ENCODE measurements at regions not wholly inside any gene's neighbourhood (a gene's known extent, or its start where the extent isn't known, plus 50 kb on each side); places are given as distances from the start of the nearest gene placed in this dataset.

- Histone ChIP-seq H3K4me3 (no peak overlapping the region), H3K27me3 (no peaks in the 10 kb centered on the region), H3K9me3 (peaks cover 0 to 3% (median 0%) of the 10 kb centered on the region in 4 donors), H3K4me1 (no peaks in the 10 kb centered on the region), H3K27ac (no peak overlapping the region), H3K36me3 (no peaks in the 10 kb centered on the region)
- no peak for DNase-seq
- WGBS, 2 donors = 80 to 82% methylated on average over 10 of the region's 10 CpGs
- TF ChIP-seq POLR2AphosphoS5 (IDR thresholded peaks at IDR 0.05) = no peak
- no peak for TF ChIP-seq CTCF (IDR thresholded peaks at IDR 0.05)
- no peak for TF ChIP-seq EP300 (IDR thresholded peaks at IDR 0.05)
- no peak for TF ChIP-seq POLR2A (IDR thresholded peaks at IDR 0.05)
- ATAC-seq (ENCODE audit: low FRiP score in 2 of 2) = no peak
These were observed 76.8 kb upstream of the CCND1 start for GRCh38 chr11:69563946-69564775.

DNA sequence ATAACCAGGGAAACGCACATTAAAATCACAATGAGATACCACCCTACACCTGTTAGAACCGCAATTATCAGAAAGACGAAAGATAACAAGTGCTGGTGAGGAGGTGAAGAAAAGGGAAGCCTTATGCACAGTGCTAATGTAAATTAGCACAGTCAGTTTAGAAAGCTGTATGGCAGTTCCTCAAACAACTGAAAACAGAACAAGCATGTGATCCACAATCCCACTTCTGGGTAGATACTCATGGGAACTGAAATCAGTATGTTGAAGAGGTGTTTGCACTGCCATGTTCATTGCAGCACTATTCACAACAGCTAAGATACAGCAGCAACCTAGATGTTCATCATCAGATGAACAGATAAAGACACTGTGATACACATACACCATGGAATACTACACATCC lies 75.0 kb upstream of the CCND1 start:
- Histone ChIP-seq H3K27ac (no peak overlapping the region), H3K36me3 (no peaks in the 10 kb centered on the region), H3K4me1 (no peaks in the 10 kb centered on the region), H3K27me3 (no peaks in the 10 kb centered on the region), H3K9me3 (peaks cover 0 to 3% (median 0%) of the 10 kb centered on the region in 4 donors), H3K4me3 (no peak overlapping the region)
- WGBS, 2 donors = 93 to 95% methylated on average over 3 of the region's 3 CpGs
- TF ChIP-seq POLR2AphosphoS5 (IDR thresholded peaks at IDR 0.05) (no peak), POLR2A (IDR thresholded peaks at IDR 0.05) (no peak), EP300 (IDR thresholded peaks at IDR 0.05) (no peak), CTCF (IDR thresholded peaks at IDR 0.05) (no peak)
- DNase-seq (no peak), ATAC-seq (ENCODE audit: low FRiP score in 2 of 2) (no peak)

- no peaks in the 10 kb centered on the region for H3K9me3 ChIP-seq
- H3K4me3 ChIP-seq = no peak overlapping the region
- no peaks in the 10 kb centered on the region for H3K36me3 ChIP-seq
- DNase-seq (no peak), ATAC-seq (ENCODE audit: low FRiP score in 2 of 2) (no peak)
- 72 to 88% methylated on average over 6 to 18 of the region's 18 CpGs for WGBS, 2 donors
- TF ChIP-seq POLR2AphosphoS5 (IDR thresholded peaks at IDR 0.05) (no peak), EP300 (IDR thresholded peaks at IDR 0.05) (no peak), POLR2A (IDR thresholded peaks at IDR 0.05) (no peak), CTCF (IDR thresholded peaks at IDR 0.05) (no peak)
- H3K27me3 ChIP-seq = no peaks in the 10 kb centered on the region
- no peaks in the 10 kb centered on the region for H3K4me1 ChIP-seq
- no peak overlapping the region for H3K27ac ChIP-seq
These were observed 72.8 kb upstream of the CCND1 start for GRCh38 chr11:69567951-69568808.

- Histone ChIP-seq H3K27ac (no peak overlapping the region), H3K9me3 (no peaks in the 10 kb centered on the region), H3K4me3 (no peak overlapping the region), H3K36me3 (no peaks in the 10 kb centered on the region), H3K4me1 (no peaks in the 10 kb centered on the region), H3K27me3 (no peaks in the 10 kb centered on the region)
- DNase-seq = no peak
- TF ChIP-seq EP300 (IDR thresholded peaks at IDR 0.05) (no peak), POLR2AphosphoS5 (IDR thresholded peaks at IDR 0.05) (no peak), POLR2A (IDR thresholded peaks at IDR 0.05) (no peak), CTCF (IDR thresholded peaks at IDR 0.05) (no peak)
- no peak for ATAC-seq (ENCODE audit: low FRiP score in 2 of 2)
- 48 to 98% methylated on average over 4 of the region's 4 CpGs for WGBS, 2 donors
These were observed 72.2 kb upstream of the CCND1 start for GRCh38 chr11:69568809-69569097.
